ENCODE measurements at regions not wholly inside any gene's neighbourhood (a gene's known extent, or its start where the extent isn't known, plus 50 kb on each side); places are given as distances from the start of the nearest gene placed in this dataset.
"Not testable (repeated sequence)": the region's sequence is repeated elsewhere in the genome, so short reads cannot be mapped to it uniquely, and the experiment has no call there.

- no peak for TF ChIP-seq CTCF (conservative IDR thresholded peaks at IDR 0.05)
- no peak overlapping the region for H3K27ac ChIP-seq
Measured at GRCh38 chr18:73110307-73110706, 242.5 kb upstream of the NETO1 start.

DNA sequence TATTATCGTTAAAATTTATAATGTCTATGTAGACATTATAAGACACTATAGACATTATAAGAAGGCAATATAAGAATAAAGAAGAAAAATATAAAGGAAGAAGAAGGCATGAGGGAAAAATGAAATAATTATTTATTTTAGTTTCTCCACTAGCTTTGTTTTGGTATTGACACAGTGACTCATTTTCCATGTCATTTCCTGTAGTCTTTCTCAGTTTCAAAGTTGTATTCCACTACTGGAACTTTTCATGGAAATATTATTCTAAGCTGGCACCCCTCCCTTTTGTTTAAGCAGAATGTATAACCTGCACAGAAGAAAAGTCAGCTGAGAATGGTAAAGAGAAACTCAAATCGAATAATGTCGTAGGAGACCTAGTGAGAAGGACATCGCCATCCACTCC, 234.2 kb upstream of the NETO1 start:
- no peak overlapping the region for H3K27ac ChIP-seq
- TF ChIP-seq CTCF (conservative IDR thresholded peaks at IDR 0.05): no peak

DNA sequence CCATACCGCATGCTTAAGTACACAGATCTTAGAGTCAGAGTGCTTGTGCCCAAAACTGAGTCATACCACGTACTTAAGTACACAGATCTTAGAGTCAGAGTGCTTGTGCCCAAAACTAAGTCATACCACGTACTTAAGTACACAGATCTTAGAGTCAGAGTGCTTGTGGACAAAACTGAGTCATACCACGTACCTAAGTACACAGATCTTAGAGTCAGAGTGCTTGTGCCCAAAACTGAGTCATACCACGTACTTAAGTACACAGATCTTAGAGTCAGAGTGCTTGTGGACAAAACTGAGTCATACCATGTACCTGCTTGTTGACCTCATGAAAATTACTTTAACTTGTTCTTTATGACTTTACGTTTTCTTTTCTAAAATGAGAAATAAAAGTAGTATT, 233.7 kb upstream of the NETO1 start:
- H3K27ac ChIP-seq: not testable (repeated sequence)

DNA sequence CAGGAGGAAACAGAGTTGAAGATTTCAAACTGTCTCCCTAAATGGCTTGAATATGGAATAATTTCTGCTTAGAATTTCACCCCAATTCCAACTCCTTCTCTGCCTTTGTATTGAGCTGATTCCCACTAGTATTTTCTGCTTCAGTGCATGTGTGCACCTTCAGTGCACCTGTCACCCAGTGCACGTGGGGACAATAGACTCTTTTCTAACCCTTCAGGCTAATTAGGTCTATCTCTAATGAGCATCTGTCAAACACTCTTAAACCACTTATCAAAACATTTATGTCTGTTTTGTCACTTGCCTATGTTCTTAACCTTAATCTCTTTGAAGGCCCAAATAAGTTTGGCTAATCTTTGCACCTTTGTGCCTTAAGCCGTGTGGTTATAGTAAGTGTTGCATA, 232.0 kb upstream of the NETO1 start:
- no peak overlapping the region for H3K27ac ChIP-seq
- TF ChIP-seq CTCF (conservative IDR thresholded peaks at IDR 0.05): no peak

- no peak overlapping the region for H3K27ac ChIP-seq
- no peak for TF ChIP-seq CTCF (conservative IDR thresholded peaks at IDR 0.05)
Measured at GRCh38 chr18:73093687-73094250, 226.0 kb upstream of the NETO1 start.

DNA sequence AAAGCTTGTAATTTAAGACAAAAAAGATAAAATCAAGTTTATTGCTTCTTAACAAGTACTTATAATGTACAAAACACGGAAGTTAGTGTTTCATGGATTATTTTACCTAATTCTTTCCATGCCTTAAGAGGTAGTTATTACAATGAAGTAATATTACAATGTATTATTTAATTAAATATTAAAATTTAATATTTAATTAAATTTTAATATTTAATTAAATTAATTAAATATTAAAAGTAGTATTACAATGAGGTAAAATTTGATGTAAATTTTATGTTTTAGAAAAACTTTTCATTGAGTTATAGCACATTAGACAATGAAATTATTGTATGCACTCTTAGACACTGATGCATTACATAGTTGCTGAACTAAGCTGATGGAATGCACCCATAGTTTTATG, 220.7 kb upstream of the NETO1 start:
- no peak for TF ChIP-seq CTCF (conservative IDR thresholded peaks at IDR 0.05)
- no peak overlapping the region for H3K27ac ChIP-seq

DNA sequence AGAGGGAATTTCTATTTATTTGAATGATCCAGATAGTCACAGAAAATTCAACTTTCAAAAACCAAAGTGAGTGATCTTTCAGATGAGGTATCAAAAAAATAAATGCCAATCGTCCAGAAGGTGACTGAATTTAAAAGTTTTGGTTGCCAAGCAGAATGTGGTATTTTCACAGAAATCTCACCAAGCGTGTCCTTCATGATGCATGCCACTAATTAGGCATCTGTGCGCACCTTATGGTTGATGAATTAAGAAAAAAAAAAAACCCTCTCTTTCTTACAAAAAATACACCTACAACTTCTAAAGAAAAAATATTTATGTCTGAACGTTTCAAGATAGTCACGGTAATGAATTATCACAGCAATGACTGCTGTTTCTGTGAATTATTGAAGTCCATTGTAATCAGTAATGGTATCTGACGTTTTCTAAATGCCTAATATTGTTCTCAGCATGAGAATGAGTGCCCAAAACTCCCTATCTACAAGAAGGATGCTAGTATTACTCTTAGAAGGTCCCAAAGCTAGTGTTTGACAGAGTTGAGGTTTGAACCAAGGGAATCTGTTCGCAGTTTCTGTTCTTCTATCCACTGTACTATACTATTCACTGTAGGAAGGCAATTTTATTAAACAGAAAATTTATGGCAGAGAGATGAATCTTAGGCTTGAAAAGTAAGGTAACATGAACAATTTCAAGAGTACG, 219.6 kb upstream of the NETO1 start:
- TF ChIP-seq CTCF (conservative IDR thresholded peaks at IDR 0.05): no peak

GRCh38 chr18:73079920-73080319, 212.1 kb upstream of the NETO1 start:
- H3K27ac ChIP-seq: no peak overlapping the region
- no peak for TF ChIP-seq CTCF (conservative IDR thresholded peaks at IDR 0.05)

More for the DNA sequence above, 219.6 kb upstream of the NETO1 start:
- no peak overlapping the region for H3K27ac ChIP-seq
